ENCODE measurements at regions not wholly inside any gene's neighbourhood (a gene's known extent, or its start where the extent isn't known, plus 50 kb on each side); places are given as distances from the start of the nearest gene placed in this dataset.

GRCh38 chr13:31853643-31854326, 114.5 kb downstream of the RXFP2 start:
- DNase-seq = no peak

GRCh38 chr13:31859571-31859970, 120.2 kb downstream of the RXFP2 start:
- no peak for DNase-seq

GRCh38 chr13:31860002-31860401, 120.7 kb downstream of the RXFP2 start:
- DNase-seq = no peak

DNA sequence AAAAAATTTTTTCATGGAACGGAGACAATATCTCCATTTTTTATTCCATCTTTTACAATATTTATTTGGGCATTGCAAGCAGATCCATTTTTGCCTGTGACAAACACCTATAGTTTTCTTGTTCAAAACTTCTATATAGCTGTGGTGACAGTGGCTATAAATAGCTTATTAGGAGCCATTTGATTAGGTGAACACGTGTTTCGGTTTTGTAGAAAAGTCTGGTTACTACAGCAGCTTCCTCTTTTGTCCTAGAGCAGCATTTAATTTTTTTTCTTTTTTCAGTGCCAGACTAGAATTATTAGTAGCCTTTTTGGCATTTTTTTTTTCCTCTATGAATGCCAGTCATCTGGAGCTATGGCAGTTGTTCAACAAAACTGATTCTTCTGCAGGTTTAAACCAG, 123.5 kb downstream of the RXFP2 start:
- DNase-seq = no peak

DNA sequence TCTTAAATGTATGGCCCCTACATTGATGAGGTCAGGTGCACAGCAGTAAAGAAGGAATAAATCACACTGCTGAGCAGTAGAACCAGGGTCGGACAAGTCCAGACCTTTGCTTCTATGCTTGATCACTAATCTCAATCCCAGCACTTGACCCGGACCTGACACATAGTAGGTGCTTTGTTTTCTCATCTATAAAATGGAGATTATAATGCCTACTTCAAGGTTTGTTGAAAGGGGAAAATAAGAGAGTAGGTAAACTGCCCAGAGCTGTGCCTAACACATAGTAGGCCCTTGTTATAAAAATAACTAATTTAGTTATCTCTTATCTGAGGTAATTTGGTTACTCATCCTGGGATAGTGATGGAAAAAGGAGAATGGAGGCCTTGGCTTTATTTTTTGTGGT, 125.0 kb downstream of the RXFP2 start:
- DNase-seq = no peak

DNA sequence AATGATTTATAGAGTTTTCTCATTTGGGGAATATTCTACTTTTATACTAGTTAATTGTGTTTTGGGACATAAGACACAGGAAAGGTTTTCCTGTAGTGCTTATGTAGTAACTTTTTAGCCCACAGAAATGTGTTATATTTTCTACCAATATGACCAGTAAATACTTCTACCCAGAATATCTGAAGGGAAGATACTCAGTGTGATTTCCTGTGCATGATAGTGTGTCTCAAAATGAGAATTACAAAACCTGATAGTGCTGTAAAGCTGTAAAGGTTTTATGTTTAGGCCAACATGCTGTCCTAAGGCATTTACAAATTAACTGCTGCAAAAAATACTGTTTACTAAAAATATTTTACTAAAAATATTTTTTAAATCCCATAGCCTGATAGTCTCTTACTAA, 126.8 kb downstream of the RXFP2 start:
- DNase-seq = no peak

GRCh38 chr13:31867709-31868108, 128.4 kb downstream of the RXFP2 start:
- DNase-seq = no peak

DNA sequence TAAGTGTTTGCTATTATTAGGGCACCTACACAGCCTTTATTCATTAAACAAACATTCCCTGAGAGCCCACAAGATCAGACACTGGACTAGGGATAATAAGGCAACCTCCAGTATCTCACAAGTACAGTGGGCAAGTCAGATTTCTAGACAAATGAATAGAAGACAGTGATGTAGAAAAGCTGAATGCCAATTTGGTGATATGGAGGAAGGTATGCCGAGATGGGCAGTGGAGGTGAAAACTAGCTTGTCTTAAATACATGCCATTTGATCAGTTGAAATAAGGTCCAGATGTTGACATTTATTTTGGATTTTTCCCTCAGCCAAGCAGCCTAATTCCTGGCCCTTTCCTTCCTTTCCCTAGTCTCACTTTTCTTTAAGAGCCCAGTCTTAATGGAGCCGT, 130.3 kb downstream of the RXFP2 start:
- no peak for DNase-seq

- DNase-seq = no peak
Observed at GRCh38 chr13:31870511-31870910, 131.2 kb downstream of the RXFP2 start.

DNA sequence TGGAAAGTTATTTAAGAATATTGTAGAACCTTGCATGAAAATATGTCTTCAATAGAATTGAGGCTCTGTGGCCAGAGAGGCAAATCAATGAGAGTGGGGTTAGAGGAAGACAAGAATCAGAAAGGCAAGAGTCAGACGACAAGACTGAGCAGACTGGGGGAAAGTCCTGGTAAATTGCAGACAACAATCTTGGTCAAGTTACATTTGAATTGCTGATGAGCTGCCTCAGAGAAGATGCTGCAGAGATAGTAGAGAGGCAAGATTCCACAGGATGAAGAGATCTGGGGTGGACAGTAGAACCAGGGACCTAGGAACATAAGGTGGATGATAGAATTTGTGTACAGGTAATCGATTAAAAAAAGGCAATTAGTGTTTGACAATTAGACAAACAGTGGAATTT, 133.8 kb downstream of the RXFP2 start:
- no peak for DNase-seq

GRCh38 chr13:31875134-31875533, 135.8 kb downstream of the RXFP2 start:
- DNase-seq = no peak

GRCh38 chr13:31878052-31878451, 138.7 kb downstream of the RXFP2 start:
- no peak for DNase-seq

DNA sequence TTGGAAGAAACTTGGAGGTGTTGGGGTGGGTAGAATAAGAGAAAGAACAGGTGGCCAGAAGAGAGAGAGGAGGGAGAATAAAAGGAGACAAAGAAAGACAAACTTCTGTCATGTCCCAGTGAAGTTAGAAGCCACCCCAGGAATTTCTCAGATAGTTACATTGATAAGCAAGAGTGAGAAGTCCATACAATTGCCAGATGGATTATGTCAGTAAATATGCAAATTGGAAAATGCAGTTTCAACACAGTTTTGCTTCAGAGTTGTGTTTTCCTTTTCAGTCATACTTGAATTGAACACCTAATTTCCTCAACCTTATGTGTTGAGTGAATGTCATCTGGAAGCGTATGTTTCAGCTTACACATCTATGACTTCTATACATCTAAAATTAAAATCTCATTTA, 139.2 kb downstream of the RXFP2 start:
- DNase-seq = no peak

GRCh38 chr13:31878955-31879354, 139.6 kb downstream of the RXFP2 start:
- no peak for DNase-seq

DNA sequence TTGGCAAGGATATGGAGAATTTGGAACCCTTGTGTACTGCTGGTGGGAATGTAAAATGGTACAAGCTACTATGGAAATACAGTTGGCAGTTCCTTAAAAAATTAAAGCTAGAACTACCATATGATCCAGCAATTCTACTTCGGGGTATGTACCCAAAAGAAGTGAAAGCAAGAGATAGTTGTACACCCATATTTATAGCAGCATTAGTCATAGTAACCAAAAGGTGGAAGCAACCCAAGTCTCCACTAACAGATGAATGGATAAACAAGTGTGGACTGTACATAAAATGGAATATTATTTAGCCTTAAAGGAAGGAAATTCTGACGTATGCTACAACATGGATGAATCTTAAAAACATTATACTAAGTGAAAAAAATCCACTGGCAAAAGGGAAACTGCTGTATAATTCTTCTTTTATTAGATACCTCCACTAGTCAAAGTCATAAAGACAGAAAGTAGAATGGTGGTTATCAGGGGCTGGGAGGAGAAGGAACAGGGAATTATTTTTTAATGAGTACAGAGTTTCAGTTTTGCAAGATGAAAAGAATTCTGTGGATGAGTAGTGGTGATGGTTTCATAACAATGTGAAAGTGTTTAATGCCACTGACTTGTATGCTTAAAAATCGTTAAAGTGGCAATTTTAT, 141.6 kb downstream of the RXFP2 start:
- no peak for DNase-seq

GRCh38 chr13:31881495-31881882, 142.2 kb downstream of the RXFP2 start:
- no peak for DNase-seq

- no peak for DNase-seq
Observed at GRCh38 chr13:31882794-31883193, 143.5 kb downstream of the RXFP2 start.

- DNase-seq = no peak
Observed at GRCh38 chr13:31884556-31884955, 145.2 kb downstream of the RXFP2 start.

DNA sequence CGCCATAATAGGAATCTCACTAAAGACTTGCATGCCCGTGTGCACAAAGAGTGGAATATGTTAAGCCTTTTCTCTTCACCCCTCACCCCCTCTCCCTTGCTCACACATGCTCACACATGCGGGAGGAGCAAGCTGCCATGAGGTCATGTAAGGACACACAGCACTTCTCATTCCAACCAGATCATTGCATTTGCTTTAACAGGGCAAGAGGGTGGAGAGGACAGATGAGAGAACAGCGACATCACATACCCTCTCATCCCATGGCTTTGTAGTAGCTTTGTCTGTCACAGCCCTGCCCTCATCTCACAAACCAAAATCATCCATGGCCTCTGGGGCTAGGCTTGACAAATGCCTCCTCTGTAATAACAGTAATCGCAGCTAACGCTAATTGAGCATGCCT, 145.6 kb upstream of the FRY start:
- DNase-seq = no peak

GRCh38 chr13:31887286-31887685, 144.3 kb upstream of the FRY start:
- no peak for DNase-seq

DNA sequence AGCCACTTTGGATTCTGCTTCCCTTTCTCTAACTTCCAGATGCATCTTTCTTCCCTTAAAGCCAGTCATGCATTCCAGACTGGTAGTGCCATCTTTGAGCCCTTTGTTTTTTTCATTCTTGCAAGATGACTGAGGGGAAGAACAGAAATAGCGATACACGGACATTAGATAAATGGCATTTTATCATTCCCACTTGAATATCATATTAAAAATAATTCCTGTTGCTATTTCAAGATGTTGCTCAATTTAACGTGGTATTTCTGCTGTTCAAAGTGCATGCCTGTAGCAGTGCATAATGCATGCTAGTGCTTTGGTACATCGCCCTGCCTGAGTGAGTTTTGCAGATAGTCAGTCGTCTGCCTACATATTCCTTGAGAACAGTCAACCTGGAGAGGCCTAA, 140.6 kb upstream of the FRY start:
- no peak for DNase-seq

DNA sequence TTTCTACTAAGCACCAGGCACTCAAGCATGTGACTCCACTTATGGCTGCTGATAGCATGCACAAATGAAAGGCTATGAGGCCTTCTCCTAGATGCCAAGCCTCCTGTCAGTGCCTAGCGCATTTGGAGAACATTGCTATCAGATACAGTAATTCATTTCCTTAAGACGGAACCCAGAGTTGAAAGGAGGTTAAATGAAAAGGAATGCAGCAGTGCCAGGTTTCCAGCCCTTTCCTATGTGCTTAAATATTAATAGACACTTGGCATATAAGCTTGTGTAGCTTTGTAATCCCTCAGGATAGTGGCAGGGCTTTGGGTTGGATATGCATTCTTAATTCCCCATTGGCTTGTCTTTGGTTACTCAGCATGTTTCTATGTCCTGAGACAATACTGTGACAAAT, 140.1 kb upstream of the FRY start:
- DNase-seq = no peak

GRCh38 chr13:31894931-31895330, 136.6 kb upstream of the FRY start:
- DNase-seq = no peak

GRCh38 chr13:31895691-31896090, 135.9 kb upstream of the FRY start:
- DNase-seq = no peak

DNA sequence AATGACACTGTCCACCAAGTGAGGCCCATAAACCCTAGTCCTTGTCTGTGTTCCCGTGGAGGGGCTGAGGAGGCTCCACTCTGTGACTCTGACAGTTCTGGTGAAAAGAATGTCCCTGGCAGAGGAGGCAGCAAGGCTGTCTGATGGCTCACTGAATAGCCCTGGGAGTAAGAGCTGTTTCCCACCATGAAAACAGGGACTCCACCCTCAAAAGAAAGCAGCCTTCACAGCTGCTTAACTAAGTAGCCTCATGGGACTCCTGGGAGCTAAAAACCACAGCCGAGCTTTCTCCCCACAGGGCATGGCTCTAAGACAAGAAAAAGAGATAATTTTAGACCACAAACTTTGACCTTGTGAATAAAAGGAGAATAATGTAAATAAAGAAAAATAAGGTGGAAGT, 135.1 kb upstream of the FRY start:
- DNase-seq = no peak
